GM21723 (cell line): ENCODE measurements at regions not wholly inside any gene's neighbourhood (a gene's known extent, or its start where the extent isn't known, plus 50 kb on each side); places are given as distances from the start of the nearest gene placed in this dataset.

Experiments
- ATAC-seq: cut with Tn5 transposase; IDR thresholded peaks from one replicate; pipeline ENCODE4 v1.9.1; 2021; ENCODE audit warnings: mild to moderate bottlenecking, moderate library complexity; ENCODE audit not compliant: unreplicated experiment

GRCh38 chr7:25279705-25280104 is 51.4 kb upstream of the NPVF start:
- ATAC-seq = no peak

- ATAC-seq = no peak
Measured at GRCh38 chr7:25280181-25280580, 51.9 kb upstream of the NPVF start.

- no peak for ATAC-seq
Measured at GRCh38 chr7:25282194-25282593, 53.9 kb upstream of the NPVF start.

GRCh38 chr7:25286756-25287155 is 58.5 kb upstream of the NPVF start:
- ATAC-seq = no peak

- no peak for ATAC-seq
Measured at GRCh38 chr7:25287291-25287690, 59.0 kb upstream of the NPVF start.

- no peak for ATAC-seq
Measured at GRCh38 chr7:25288556-25289307, 60.4 kb upstream of the NPVF start.

GRCh38 chr7:25289518-25289917 is 61.2 kb upstream of the NPVF start:
- no peak for ATAC-seq

GRCh38 chr7:25294624-25295023 is 66.3 kb upstream of the NPVF start:
- no peak for ATAC-seq

- no peak for ATAC-seq
Measured at GRCh38 chr7:25295387-25295786, 67.1 kb upstream of the NPVF start.

GRCh38 chr7:25296086-25296485 is 67.8 kb upstream of the NPVF start:
- ATAC-seq = no peak

- ATAC-seq = no peak
Measured at GRCh38 chr7:25297278-25297677, 69.0 kb upstream of the NPVF start.

GRCh38 chr7:25303281-25304181 is 75.2 kb upstream of the NPVF start:
- no peak for ATAC-seq

GRCh38 chr7:25304691-25305090 is 76.4 kb upstream of the NPVF start:
- ATAC-seq = no peak

GRCh38 chr7:25305831-25306230 is 77.5 kb upstream of the NPVF start:
- ATAC-seq = no peak

GRCh38 chr7:25307624-25308023 is 79.3 kb upstream of the NPVF start:
- ATAC-seq = no peak

GRCh38 chr7:25308246-25308645 is 80.0 kb upstream of the NPVF start:
- ATAC-seq = no peak

- no peak for ATAC-seq
Measured at GRCh38 chr7:25308906-25309705, 80.8 kb upstream of the NPVF start.

- no peak for ATAC-seq
Measured at GRCh38 chr7:25310896-25311295, 82.6 kb upstream of the NPVF start.

- no peak for ATAC-seq
Measured at GRCh38 chr7:25311346-25311745, 83.1 kb upstream of the NPVF start.

- ATAC-seq = no peak
Measured at GRCh38 chr7:25312968-25313367, 84.7 kb upstream of the NPVF start.

GRCh38 chr7:25313526-25313925 is 85.2 kb upstream of the NPVF start:
- no peak for ATAC-seq
